GM11168 (cell line): ENCODE measurements at regions not wholly inside any gene's neighbourhood (a gene's known extent, or its start where the extent isn't known, plus 50 kb on each side); places are given as distances from the start of the nearest gene placed in this dataset.

Experiments used
- in situ Hi-C: fragments of 300-500 bp; cut with MboI; formaldehyde crosslinking; loops from one replicate; pipeline ENCODE4 v1.12.0; 2022; ENCODE audit warnings: low sequenced_read_pairs; ENCODE audit not compliant: unreplicated experiment

DNA sequence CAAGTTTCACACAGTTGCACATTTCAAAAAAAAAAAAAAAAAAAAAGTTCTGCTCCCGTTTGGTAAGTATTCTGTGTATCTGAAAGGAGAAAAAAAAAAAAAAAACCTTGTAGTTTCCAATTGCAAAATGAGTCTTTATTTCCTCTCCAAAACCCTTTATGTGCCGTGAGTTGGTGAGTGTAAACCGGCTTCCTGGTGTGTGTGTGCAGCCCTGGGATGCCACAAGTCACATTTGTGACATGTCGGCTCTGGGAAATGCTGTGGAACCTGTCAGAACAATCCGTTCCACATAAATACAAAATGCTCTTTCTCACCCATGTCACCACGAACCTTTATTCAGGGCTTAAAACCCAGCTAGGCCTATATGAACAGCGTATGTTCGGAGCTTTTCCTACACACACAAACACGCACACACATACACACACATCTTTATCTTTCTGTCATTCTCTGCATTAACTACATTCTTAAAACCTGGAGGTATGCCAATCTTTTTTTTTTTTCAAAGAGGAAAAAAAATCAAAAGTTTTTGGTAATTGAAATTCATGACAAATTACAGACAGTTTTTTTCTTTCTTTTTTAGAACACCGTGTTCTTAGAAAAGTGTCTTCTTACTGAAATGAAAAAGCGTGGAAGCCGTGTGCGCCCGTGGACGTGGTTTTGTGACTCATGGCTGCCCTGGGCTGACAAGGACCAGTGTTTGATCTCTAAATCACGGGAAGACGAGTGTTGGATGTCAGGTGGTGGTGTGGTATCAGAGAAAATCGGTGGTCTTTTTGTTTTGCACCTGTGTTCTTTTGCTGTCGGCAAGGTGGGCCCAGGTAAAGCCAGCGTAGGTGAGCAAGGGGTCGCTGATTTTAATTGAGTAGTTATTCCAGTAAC is 612.0 kb downstream of the VRK1 start:
- in situ Hi-C loops: no loop called here

DNA sequence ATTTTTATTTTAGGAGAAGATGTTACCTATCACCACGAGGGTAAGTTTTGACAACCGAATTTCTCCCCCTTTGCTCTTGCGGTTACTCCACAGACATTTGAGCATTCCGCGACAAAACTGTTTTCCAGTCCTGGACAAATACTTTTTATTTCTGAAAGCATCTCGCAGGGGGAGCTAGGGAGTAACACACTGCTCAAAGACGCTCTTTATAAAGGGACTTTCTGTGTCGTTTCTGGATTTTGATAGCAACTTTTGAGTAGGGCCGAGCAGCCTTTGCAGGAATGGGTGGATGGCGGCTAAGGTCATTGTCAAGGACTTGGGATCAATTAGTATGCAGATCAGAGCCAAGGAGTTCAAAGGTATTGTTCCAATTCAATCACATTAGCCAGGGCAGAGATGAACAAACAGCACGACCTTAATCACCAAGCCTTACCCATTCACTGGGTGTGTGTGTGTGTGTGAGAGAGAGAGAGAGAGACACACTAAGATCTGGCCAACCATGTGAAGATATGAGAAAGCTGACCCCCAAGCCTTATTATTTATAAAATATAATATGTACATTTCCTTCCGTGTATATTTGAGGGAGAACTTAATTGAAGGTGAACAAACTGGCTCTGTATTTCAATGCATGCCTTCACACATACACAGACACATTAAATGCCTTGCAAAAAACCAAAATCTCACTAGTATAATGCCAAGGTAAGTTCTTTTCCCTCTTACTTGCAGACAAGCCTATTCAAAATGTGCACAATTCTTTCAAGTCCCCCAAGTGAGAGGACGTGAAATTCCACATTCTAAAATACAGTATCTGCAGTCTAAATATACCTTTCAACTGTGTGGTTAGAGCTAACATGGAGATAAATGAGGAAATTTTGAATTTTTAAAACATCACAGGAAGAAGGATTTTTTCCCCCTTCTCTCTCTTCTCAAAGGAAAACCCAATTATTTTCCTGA is 613.8 kb downstream of the VRK1 start:
- in situ Hi-C loops: no loop called here

DNA sequence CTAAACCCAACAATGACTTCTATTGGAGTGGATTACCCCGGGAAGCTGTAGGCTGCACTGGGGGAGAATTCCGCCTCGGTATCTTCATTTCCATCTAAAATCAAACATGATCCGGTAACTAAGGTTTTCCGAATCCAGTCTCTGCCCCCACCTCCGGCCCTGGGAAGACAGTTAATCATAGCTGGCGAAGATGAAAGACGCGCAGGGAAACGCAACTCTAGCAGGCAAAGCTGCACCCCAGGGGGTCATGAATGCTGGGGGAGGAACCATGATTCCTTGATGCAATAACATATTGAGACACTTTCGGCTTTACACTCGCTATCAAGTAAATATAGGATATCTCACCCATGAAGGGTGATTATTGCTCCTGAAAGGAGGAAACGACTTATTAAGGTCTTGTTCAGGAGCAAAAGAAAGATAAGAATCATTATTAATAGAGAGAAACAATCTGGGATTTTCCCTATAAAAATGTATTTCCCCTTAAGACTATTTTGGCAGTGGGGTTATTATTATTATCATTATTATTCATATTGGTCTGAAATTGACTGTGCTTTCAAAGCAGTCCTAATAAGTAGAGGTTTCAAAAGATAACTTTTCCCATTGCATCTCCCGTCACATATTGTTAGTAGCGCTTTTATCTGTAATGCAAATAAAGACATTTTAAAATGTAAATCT is 614.9 kb downstream of the VRK1 start:
- in situ Hi-C loops: no loop called here

DNA sequence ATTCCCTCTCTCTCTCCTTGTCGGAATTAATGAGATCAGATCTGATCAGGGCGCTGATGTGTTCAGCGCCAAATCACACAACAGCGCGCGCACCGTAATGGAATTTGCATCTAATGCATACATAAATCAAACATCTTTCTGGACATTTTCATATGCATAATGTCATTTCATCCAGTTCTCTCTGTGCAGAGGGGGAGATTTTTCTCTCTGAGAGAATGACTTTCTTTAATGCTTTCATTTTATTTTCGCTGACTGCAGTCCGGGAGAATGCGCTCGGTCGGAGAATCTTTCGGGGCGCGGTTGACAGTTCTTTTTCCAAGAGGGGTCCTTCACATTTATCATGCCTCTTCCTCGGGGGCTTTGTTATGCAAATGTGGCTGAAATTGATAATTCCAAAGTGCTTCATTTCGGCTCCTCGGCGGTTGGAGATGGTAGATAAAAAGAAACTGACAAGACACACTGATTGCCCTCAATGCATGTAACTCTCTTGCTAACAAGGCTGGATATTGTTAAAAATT is 615.9 kb downstream of the VRK1 start:
- in situ Hi-C loops: no loop called here

DNA sequence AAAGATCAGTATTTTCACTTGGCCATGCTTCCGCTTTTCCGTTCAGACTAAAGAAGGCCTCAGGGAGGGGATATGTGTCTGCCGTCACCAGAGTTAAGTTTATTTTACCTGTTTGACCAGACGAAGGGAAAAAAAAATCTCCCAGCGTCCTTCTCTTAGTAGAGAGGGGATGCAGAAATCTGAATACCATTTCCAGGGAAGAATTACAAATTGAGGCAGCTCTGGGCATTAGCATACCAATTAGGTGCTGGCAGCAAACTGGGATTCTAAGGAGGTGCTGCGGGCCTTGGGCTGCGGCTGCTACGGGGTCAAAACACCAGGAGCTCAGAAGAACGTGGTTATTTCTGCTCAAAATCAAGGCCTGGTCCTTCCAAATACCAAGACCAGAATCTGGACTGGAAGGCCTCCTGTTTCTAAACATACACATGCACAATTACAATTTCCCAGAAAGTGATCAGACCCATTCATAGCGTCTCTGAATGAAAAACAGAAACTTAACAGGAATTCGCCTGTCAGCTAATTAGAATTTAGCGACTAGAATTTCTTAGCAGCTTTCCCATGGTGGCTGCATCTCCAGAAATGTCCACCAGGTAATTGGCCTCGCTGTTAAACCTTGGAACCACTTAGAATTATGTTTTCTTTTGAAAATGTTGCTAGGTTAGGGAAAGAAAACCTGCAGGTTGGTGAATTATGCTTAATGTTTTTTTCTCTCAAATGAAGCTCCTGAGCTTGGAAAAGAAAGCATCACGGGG is 617.0 kb downstream of the VRK1 start:
- in situ Hi-C loops: no loop called here

DNA sequence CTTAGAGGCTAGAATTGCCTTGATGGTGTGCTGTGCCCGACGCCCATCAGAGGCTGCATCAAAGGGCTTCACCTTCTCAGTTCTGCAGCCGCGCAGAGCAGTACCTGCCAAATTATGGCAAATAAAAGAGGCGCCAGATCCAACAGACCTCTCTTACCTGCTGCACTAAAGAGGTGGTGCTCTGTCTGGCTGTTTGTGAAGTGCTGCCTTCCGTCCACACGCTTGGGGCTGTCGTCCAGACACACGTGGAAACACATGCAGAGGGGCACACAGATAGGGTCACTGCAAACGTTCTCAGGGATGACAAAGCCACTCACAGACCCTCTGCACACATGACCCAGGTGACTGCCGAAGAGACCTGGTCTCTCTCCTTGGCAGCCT is 617.5 kb downstream of the VRK1 start:
- in situ Hi-C loops: no loop called here

DNA sequence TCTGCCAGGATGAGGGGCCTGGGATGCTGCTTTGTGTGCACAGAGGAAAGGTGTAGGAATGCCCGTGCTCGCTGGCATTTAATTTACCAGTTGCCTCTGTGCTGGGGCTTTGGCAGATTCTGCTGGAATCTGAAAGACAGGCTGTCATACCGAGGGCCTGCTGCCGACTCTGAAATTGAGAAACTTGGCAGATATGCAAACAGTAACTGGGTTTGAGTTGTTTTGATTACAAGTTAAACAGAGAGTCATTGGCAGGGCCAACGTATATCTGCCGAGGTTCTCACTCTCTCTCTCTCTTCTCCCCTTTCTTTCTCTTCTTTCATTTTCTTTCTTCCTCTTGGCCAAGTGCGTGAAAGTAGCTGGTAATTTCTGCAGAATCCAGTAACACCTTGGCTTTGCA is 618.7 kb downstream of the VRK1 start:
- in situ Hi-C loops: no loop called here

DNA sequence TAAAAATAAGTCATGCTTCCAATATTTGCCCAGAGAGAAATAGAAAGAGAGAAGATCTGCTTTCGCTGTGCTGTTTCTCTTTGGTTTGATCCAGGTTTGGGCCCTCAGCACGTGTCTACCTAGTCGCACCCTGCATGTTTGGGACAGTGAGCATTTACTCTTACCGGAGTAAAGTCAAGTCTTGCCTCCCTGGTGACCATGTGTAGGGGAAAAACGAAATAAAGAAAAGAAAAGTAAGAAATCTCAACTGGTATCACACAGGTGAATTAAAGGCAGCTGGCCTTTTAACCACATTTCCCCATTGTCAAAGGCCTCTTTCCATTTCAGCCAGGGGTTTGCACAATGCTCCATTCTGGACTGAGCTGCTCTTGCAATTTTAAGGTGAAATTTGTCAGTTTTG is 619.4 kb downstream of the VRK1 start:
- in situ Hi-C loops: no loop called here

DNA sequence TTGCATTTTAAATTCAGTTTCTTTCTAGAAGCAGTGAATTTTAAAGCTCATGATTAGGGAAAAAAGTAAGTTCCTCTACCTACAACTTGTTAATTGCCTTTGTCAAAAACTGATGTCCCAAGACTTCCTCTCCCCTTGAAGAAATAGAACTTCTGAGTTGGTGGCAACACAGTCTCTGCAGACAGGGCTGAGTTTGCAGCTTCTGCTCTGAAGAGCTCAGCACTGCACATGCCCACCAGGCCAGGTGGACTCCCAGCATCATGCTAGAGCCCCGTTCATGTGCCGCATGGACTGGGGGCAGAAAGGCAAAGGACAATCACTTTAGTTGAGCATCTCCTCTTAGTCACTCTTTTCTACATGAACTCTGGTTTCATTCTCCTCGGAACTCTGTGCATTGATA is 620.1 kb downstream of the VRK1 start:
- in situ Hi-C loops: no loop called here

DNA sequence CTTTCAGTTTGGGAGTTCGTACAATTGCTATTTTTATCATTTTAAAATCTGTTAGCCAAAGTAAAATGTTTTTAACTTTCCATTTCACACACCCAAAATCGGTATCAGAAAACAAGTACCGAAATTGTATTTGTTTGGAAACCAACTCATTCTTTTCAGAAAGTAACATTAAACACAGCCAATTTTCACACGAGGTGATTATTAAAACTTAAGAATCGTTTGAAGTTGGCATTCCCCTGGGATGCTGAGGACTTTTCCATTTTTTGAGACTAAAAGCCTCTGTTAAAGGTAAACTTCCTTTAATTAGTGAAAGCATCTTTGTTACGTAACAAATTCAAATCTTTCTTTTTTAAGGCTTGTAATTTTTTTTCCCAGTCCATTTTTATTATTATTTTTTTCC is 623.0 kb downstream of the VRK1 start:
- in situ Hi-C loops: no loop called here

DNA sequence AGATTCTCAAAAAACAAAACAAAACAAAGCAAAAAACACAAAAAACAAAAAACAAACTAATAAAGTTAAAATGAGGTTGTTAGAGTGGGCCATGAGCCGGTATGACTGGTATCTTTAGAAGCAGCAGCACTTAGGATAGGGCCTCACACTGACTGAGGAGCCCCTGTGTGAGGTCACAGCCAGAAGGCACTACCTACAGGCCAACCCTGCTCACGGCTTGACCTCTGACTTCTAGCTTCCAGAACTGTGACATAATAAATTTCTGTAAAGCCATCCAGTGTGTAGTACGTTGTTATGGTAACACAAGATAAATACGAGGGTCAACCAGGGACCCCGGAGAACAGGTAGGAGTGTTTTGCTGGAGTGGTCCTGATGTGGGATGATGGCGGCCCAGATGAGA is 629.6 kb downstream of the VRK1 start:
- in situ Hi-C loops: no loop called here

DNA sequence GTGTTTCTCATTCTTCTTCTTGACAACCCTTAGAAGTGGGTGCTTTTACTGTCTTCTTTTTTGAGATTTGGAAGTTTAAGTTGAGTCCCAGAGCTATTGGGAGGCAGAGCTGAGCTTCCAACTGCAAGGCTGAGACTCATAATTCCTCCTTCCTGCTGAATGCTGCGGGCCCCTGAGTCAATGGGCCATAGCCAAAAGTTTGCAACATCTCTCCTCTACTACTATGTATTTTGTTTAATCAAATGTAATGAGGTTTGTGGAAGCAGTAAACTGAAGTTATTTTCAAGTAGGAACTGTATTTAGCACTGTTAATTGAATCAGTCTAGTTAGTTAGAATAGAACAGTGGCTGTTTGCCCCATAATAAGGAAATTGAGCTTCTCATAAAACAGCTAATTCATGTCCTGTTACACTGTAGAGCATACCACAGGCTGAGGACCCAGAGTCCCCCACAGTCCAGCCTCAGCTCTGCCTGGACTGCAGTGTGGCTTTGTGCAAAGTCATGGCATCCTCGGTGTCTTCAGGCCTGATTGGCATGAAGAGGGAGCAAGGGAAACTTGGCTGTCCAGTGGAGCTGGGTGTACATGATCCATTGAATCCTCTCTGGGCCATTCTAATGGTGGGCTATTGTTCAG is 631.7 kb downstream of the VRK1 start:
- in situ Hi-C loops: no loop called here

DNA sequence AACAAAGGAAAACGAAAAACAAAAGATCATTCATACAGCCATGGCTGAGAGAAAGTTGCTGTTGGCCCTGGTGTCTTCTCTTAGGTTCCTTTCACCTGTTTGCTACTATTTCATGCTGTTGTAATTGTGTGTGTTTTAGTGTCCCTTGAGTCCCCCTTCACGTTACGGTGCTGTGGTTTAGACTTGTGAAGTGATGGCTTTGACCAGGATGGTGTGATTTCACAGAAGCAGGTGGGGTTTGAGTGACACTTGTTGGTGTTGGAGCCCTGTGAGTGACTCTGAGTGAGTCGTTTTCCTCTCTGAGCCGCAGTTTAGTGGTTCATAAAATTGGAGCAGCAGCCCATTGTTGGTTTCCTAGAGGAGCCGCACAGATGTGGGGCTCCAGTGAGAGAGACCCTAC is 635.4 kb downstream of the VRK1 start:
- in situ Hi-C loops: no loop called here

DNA sequence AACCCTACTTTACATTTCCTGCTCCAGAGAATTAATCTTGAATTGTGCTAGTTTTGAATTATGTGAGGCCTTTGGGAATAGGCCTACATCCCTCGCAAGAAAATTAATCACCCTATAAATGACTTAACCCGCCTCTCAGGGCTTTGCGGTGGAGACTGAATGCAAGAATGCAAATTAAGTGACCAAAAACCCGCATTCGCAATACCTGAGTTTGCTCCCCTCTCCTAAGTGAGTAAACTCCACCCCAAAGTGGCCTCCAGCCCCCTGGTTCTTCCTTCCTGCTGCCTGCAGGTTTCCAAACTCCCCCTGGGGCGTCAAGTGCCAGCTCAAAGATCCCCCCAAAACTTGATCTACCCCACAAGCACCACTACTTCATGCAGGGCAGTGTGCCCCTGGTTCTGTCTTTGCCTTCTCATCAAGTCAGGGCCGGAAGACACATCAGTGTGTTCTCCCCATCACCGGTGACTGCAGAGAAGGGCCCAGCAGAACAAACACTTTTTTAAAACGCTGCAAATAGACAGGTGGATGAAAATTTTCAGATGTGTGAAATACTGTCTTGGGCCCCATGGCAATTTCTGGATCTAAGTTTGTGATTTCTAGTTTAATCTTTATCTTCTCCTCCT is 644.7 kb downstream of the VRK1 start:
- in situ Hi-C loops: no loop called here

DNA sequence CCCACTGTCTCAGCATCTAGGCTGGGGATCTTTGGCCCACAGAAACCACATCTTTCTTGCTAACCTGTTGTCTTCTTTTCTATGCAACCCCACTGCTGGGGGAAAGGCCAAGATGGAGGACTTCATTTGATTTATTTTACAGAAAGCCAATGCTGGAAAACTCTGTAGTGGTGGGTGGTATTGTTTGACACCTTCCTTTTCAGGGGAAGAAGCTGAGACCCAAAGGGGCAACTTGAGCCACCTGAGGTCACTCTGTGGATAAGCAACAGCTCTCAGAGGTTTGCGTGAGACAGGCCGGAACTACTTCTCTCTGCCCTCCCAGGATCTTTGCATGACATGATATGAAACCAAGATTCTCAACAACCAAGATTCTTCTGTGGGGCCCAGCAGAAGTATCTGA is 645.2 kb downstream of the VRK1 start:
- in situ Hi-C loops: no loop called here

DNA sequence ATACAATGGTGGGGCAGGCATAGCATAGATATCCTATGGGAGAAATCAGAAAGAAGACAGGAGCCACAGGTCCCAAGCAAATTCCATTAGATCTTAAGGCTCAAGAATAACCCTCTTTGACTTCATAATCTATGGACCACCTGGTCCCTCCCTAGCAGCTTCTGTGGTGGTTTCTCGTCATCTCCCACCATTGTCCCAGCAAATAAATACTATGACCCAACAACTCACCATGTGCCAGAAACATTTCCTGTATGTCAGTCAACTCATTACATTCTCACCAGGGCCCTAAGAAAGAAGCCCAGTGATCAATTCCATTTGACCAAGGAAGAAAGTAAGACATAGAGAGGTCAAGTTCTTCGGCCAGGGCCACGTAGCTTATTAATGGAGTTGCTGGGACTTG is 646.2 kb downstream of the VRK1 start:
- in situ Hi-C loops: no loop called here

DNA sequence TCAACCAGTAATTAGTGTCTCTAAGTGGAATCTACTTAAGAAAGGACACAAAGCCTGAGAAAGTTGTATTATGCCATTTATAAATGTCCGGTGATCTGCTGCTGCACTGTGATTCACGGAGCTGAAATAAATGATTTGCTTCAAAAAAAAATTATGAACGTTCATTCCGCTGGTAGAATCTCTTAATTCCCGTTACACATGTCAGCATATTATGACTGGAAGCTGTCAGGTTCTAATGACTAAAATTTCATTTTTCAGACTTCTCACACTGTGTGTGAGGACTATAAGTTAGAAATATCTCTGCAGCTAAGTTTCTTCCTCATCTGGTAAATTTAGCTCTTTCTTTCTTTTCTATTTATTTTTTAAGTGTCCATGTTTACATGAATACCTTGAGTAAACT is 647.1 kb downstream of the VRK1 start:
- in situ Hi-C loops: no loop called here

DNA sequence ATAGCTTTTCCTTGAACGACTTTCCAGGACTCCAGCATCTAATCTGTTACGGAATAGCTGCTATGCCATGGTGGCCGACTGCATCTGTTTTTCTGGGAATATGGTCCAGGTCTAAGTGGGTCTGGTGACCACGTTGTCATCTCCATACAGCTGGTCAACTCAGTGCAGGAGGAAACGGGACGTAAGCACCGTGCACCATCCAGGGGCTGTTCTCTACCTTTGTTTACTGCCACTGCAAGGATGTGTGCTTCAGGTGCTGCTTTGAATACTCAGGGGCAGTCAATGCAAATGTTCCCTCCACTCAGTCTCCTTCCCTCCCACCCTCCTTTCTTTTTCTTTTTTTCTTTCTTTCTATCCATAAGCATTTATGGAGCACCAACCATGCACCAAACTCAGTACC is 648.2 kb downstream of the VRK1 start:
- in situ Hi-C loops: no loop called here

DNA sequence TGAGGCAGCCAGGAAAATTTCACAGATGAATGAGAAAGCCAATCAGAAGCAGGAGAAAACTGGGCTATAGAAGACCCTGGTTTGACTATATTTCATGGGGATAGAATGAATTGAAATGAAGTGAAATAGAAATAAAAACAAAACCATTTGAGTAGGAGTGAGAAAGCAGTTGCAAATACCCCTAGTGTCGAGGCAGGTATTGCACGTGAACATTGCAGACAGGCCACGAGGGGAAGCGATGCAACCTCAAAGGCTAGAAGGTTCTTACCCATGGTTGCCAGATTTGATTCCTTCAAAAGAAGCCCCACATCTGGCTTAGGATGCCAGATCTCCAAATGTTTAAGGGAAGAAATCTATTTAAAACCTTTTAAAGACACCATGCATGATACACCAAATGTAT is 648.9 kb downstream of the VRK1 start:
- in situ Hi-C loops: no loop called here
